Caki2 (cell line): ENCODE measurements at regions not wholly inside any gene's neighbourhood (a gene's known extent, or its start where the extent isn't known, plus 50 kb on each side); places are given as distances from the start of the nearest gene placed in this dataset.

ENCODE experiments used
- DNase-seq: peaks from one replicate; pipeline ENCODE4 v3.0.0-alpha.2; 2015; ENCODE audit warnings: low read depth
- in situ Hi-C: cut with HindIII; loops from 2 replicates; pipeline ENCODE4 v1.10.0; 2016; ENCODE audit warnings: low sequenced_read_pairs, low pct_unique_long_range_greater_than_20kb, mixed read lengths

GRCh38 chr5:68555907-68556681, 340.5 kb downstream of the PIK3R1 start:
- in situ Hi-C loops: no loop called here
- peak; percentile 74 for DNase-seq

GRCh38 chr5:68557162-68557936, 341.8 kb downstream of the PIK3R1 start:
- no peak for DNase-seq
- in situ Hi-C loops: no loop called here

- in situ Hi-C loops: no loop called here
- DNase-seq: peak; percentile 23
Observed at GRCh38 chr5:68562308-68562707, 346.8 kb downstream of the PIK3R1 start.

GRCh38 chr5:68565427-68565826, 349.9 kb downstream of the PIK3R1 start:
- in situ Hi-C loops: no loop called here

GRCh38 chr5:68576805-68577204, 361.2 kb downstream of the PIK3R1 start:
- DNase-seq: no peak
- in situ Hi-C loops: no loop called here

More at GRCh38 chr5:68565427-68565826, 349.9 kb downstream of the PIK3R1 start:
- DNase-seq: no peak

GRCh38 chr5:68582284-68582683, 366.7 kb downstream of the PIK3R1 start:
- in situ Hi-C loops: no loop called here

GRCh38 chr5:68587171-68587570, 371.6 kb downstream of the PIK3R1 start:
- DNase-seq: no peak
- in situ Hi-C loops: no loop called here

More at GRCh38 chr5:68582284-68582683, 366.7 kb downstream of the PIK3R1 start:
- no peak for DNase-seq

- in situ Hi-C loops: no loop called here
- no peak for DNase-seq
Observed at GRCh38 chr5:68591850-68592249, 376.3 kb downstream of the PIK3R1 start.

- DNase-seq: no peak
- in situ Hi-C loops: no loop called here
Observed at GRCh38 chr5:68592351-68592750, 376.8 kb downstream of the PIK3R1 start.

GRCh38 chr5:68593211-68593671, 377.7 kb downstream of the PIK3R1 start:
- peak; percentile 14 for DNase-seq
- in situ Hi-C loops: no loop called here

GRCh38 chr5:68612972-68613371, 397.4 kb downstream of the PIK3R1 start:
- in situ Hi-C loops: no loop called here

GRCh38 chr5:68618501-68618900, 402.9 kb downstream of the PIK3R1 start:
- in situ Hi-C loops: no loop called here
- DNase-seq: no peak

More at GRCh38 chr5:68612972-68613371, 397.4 kb downstream of the PIK3R1 start:
- no peak for DNase-seq

- no peak for DNase-seq
- in situ Hi-C loops: no loop called here
Observed at GRCh38 chr5:68627001-68627400, 411.4 kb downstream of the PIK3R1 start.

- in situ Hi-C loops: no loop called here
- no peak for DNase-seq
Observed at GRCh38 chr5:68628082-68628814, 412.7 kb downstream of the PIK3R1 start.

GRCh38 chr5:68630354-68630753, 414.8 kb downstream of the PIK3R1 start:
- no peak for DNase-seq
- in situ Hi-C loops: no loop called here

GRCh38 chr5:68631884-68632283, 416.3 kb downstream of the PIK3R1 start:
- DNase-seq: no peak
- in situ Hi-C loops: no loop called here

- DNase-seq: no peak
- in situ Hi-C loops: no loop called here
Observed at GRCh38 chr5:68641211-68641610, 425.7 kb downstream of the PIK3R1 start.

- no peak for DNase-seq
- in situ Hi-C loops: no loop called here
Observed at GRCh38 chr5:68643064-68643463, 427.5 kb downstream of the PIK3R1 start.

- no peak for DNase-seq
- in situ Hi-C loops: no loop called here
Observed at GRCh38 chr5:68644971-68645370, 429.4 kb downstream of the PIK3R1 start.
